Gastroesophageal sphincter (tissue), 4 donors: ENCODE measurements at regions not wholly inside any gene's neighbourhood (a gene's known extent, or its start where the extent isn't known, plus 50 kb on each side); places are given as distances from the start of the nearest gene placed in this dataset.

Experiments
- ATAC-seq: fragments of 150-250 bp; one replicate; pipeline ENCODE4 v1.9.1; 2016; ENCODE audit warnings: mild to moderate bottlenecking, moderate library complexity
- H3K27ac ChIP-seq, 4 donors: fragments of 200-600 bp; sonication (generic) in 3 of 4; 1 replicate in 3 of 4; 2 replicates in 1 of 4; pipeline ENCODE4 v1.5.1; 2016 to 2019
- H3K27me3 ChIP-seq: fragments of 200-600 bp; sonication (generic); one replicate; pipeline ENCODE4 v1.5.1; 2019
- H3K36me3 ChIP-seq, 2 donors: fragments of 200-600 bp; sonication (generic); one replicate each; pipeline ENCODE4 v1.5.1; 2019; ENCODE audit warnings: control low read depth in 1 of 2
- H3K4me1 ChIP-seq, 3 donors: fragments of 200-600 bp; sonication (generic); 1 replicate in 2 of 3; 2 replicates in 1 of 3; pipeline ENCODE4 v1.5.1; 2016 to 2019; ENCODE audit warnings: control low read depth in 2 of 3
- H3K4me3 ChIP-seq, 2 donors: fragments of 200-600 bp; sonication (generic); one replicate each; pipeline ENCODE4 v1.5.1; 2019; ENCODE audit warnings: mild to moderate bottlenecking in 1 of 2, moderate library complexity in 1 of 2
- H3K9me3 ChIP-seq, 3 donors: fragments of 200-600 bp; sonication (generic); one replicate each; pipeline ENCODE4 v1.5.1; 2017 to 2019; ENCODE audit warnings: control low read depth in 2 of 3
- EP300 ChIP-seq: sonication (generic); formaldehyde crosslinking; IDR thresholded peaks from one replicate; pipeline ENCODE4 v1.6.1; 2017; ENCODE audit warnings: antibody characterized with exemption, mild to moderate bottlenecking
- POLR2A ChIP-seq, 2 donors: fragments of 450-650 bp; IDR thresholded peaks; one replicate each; pipeline ENCODE4 v1.6.1; 2017; ENCODE audit warnings: antibody characterized with exemption in 2 of 2, mild to moderate bottlenecking in 2 of 2, moderate library complexity in 1 of 2
- POLR2AphosphoS5 ChIP-seq: sonication (generic); formaldehyde crosslinking; IDR thresholded peaks from one replicate; pipeline ENCODE4 v1.6.1; 2017; ENCODE audit warnings: antibody characterized with exemption
- WGBS, 2 donors: methylation state at CpG; one replicate each; pipeline ENCODE4 v1.1.5; 2018; ENCODE audit warnings: low coverage in 1 of 2; 5-methylcytosine and 5-hydroxymethylcytosine counted together
- TF ChIP-seq, protein P1 (sequence below), 4 experiments: fragments of 200-600 bp in 2 of 4; fragments of 450-650 bp in 2 of 4; sonication (generic) in 1 of 4; IDR thresholded peaks; one replicate each; pipeline ENCODE4 v1.5.1; 2017 to 2019; ENCODE audit warnings: antibody characterized with exemption in 4 of 4, mild to moderate bottlenecking in 2 of 4, moderate library complexity in 2 of 4

DNA sequence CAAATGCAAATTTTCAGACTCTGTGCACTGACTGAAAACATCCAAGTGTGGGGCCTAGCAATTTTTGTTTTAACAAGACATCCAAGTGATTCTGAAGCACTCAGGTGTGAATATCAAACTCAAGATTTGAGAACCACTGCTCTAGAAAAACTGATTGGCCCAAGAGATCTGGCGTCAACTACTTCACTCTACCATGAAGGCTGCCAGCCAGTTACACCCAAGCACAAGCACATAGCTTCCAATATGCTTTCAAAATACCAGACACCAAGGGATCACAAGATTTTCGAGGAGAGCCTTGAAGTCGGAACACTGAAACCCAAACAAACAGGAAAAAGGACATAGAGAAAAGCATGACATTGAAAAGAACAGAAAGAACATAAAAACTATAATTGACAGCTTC lies 140.2 kb downstream of the PTCHD4 start:
- TF ChIP-seq EP300, result no peak
- TF ChIP-seq POLR2AphosphoS5, result no peak
- no peak for TF ChIP-seq POLR2A (IDR thresholded peaks at IDR 0.05)
- TF ChIP-seq, protein P1, sequence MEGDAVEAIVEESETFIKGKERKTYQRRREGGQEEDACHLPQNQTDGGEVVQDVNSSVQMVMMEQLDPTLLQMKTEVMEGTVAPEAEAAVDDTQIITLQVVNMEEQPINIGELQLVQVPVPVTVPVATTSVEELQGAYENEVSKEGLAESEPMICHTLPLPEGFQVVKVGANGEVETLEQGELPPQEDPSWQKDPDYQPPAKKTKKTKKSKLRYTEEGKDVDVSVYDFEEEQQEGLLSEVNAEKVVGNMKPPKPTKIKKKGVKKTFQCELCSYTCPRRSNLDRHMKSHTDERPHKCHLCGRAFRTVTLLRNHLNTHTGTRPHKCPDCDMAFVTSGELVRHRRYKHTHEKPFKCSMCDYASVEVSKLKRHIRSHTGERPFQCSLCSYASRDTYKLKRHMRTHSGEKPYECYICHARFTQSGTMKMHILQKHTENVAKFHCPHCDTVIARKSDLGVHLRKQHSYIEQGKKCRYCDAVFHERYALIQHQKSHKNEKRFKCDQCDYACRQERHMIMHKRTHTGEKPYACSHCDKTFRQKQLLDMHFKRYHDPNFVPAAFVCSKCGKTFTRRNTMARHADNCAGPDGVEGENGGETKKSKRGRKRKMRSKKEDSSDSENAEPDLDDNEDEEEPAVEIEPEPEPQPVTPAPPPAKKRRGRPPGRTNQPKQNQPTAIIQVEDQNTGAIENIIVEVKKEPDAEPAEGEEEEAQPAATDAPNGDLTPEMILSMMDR (IDR thresholded peaks at IDR 0.05), result no peak
- Histone ChIP-seq H3K27ac (no peak overlapping the region), H3K4me3 (no peak overlapping the region), H3K4me1 (no peaks in the 10 kb centered on the region), H3K36me3 (no peaks in the 10 kb centered on the region), H3K9me3 (peaks cover 0 to 8% (median 0%) of the 10 kb centered on the region in 3 donors), H3K27me3 (no peaks in the 10 kb centered on the region)
- 76 to 100% methylated on average over 2 to 3 of the region's 3 CpGs for WGBS, 2 donors
- no peak for ATAC-seq

DNA sequence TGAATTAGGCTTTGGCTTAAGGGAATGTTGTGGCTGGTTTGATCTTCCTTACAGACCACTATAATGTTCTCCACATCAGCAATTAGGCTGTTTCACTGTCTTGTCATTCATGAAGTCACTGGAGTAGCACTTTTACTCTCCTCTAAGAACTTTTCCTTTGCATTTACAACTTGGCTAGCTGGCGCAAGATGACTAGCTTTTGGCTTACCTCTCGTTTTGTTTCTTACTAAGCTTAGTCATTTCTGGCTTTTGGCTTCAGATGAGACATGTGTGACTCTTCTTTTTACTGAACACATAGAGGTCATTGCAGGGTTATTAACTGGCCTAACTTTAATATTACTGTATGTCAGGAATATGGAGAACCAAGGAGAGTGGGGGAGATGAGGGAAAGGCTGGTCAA lies 143.2 kb downstream of the PTCHD4 start:
- H3K9me3 ChIP-seq, result peaks cover 0 to 8% (median 0%) of the 10 kb centered on the region in 3 donors
- no peak overlapping the region for H3K4me3 ChIP-seq
- no peak for ATAC-seq
- no peak overlapping the region for H3K27ac ChIP-seq
- TF ChIP-seq POLR2A (IDR thresholded peaks at IDR 0.05) (no peak), EP300 (no peak), POLR2AphosphoS5 (no peak)
- TF ChIP-seq, protein P1 (IDR thresholded peaks at IDR 0.05), result no peak
- H3K27me3 ChIP-seq, result no peaks in the 10 kb centered on the region
- no peaks in the 10 kb centered on the region for H3K36me3 ChIP-seq
- no peaks in the 10 kb centered on the region for H3K4me1 ChIP-seq
- 83 to 86% methylated on average over 2 of the region's 2 CpGs for WGBS, 2 donors

- H3K36me3 ChIP-seq, result no peaks in the 10 kb centered on the region
- 74 to 82% methylated on average over 3 of the region's 3 CpGs for WGBS, 2 donors
- peaks cover 0 to 8% (median 0%) of the 10 kb centered on the region in 3 donors for H3K9me3 ChIP-seq
- no peak for ATAC-seq
- no peak for TF ChIP-seq POLR2A (IDR thresholded peaks at IDR 0.05)
- TF ChIP-seq EP300, result no peak
- no peak for TF ChIP-seq POLR2AphosphoS5
- TF ChIP-seq, protein P1 (IDR thresholded peaks at IDR 0.05), result no peak
- no peaks in the 10 kb centered on the region for H3K4me1 ChIP-seq
- H3K27ac ChIP-seq, result no peak overlapping the region
- H3K4me3 ChIP-seq, result no peak overlapping the region
- no peaks in the 10 kb centered on the region for H3K27me3 ChIP-seq
These were observed 146.0 kb downstream of the PTCHD4 start for GRCh38 chr6:47964969-47965368.

GRCh38 chr6:47952640-47953039 lies 158.4 kb downstream of the PTCHD4 start:
- no peaks in the 10 kb centered on the region for H3K9me3 ChIP-seq
- H3K27ac ChIP-seq, result no peak overlapping the region
- no peak overlapping the region for H3K4me3 ChIP-seq
- ATAC-seq, result no peak
- no peaks in the 10 kb centered on the region for H3K36me3 ChIP-seq
- no peak for TF ChIP-seq EP300
- TF ChIP-seq POLR2AphosphoS5, result no peak
- no peak for TF ChIP-seq POLR2A (IDR thresholded peaks at IDR 0.05)
- 84 to 87% methylated on average over 2 of the region's 2 CpGs for WGBS, 2 donors
- no peaks in the 10 kb centered on the region for H3K4me1 ChIP-seq
- no peaks in the 10 kb centered on the region for H3K27me3 ChIP-seq

GRCh38 chr6:47944846-47945245 lies 163.0 kb downstream of the OPN5 start:
- WGBS, 2 donors, result 36 to 80% methylated on average over 4 of the region's 4 CpGs
- TF ChIP-seq POLR2A (IDR thresholded peaks at IDR 0.05) (no peak), POLR2AphosphoS5 (no peak), EP300 (no peak)
- TF ChIP-seq, protein P1 (IDR thresholded peaks at IDR 0.05), result no peak

More at GRCh38 chr6:47944846-47945245, 163.0 kb downstream of the OPN5 start:
- H3K27ac ChIP-seq, result no peak overlapping the region
- H3K9me3 ChIP-seq, result no peaks in the 10 kb centered on the region
- no peaks in the 10 kb centered on the region for H3K4me1 ChIP-seq
- no peaks in the 10 kb centered on the region for H3K27me3 ChIP-seq
- no peak overlapping the region for H3K4me3 ChIP-seq
- ATAC-seq, result no peak
- no peaks in the 10 kb centered on the region for H3K36me3 ChIP-seq
